ENCODE measurements at regions not wholly inside any gene's neighbourhood (a gene's known extent, or its start where the extent isn't known, plus 50 kb on each side); places are given as distances from the start of the nearest gene placed in this dataset.
"Not testable (repeated sequence)": the region's sequence is repeated elsewhere in the genome, so short reads cannot be mapped to it uniquely, and the experiment has no call there.

- not testable (repeated sequence) for TF ChIP-seq CTCF (conservative IDR thresholded peaks at IDR 0.05; ENCODE audit: low read depth, low read length); EZH2 (IDR thresholded peaks at IDR 0.05; ENCODE audit: borderline replicate concordance, low read depth, low read length, poor library complexity, severe bottlenecking)
These were observed 538.5 kb downstream of the RPIA start for GRCh38 chr2:89229979-89230378.

Data from A673 (cell line).